IPS DF 6.9 (cell line): ENCODE measurements at regions not wholly inside any gene's neighbourhood (a gene's known extent, or its start where the extent isn't known, plus 50 kb on each side); places are given as distances from the start of the nearest gene placed in this dataset.

Source experiments
- DNase-seq: peaks from one replicate; pipeline ENCODE4 v3.0.0-alpha.2; 2013; ENCODE audit warnings: low read depth, low spot score
- H3K27ac ChIP-seq: one replicate; pipeline ENCODE4 v1.5.1; 2013; ENCODE audit warnings: low read length, control low read depth
- H3K27me3 ChIP-seq: 2 replicates; pipeline ENCODE4 v1.6.1; 2013; ENCODE audit warnings: mild to moderate bottlenecking, low read length; ENCODE audit not compliant: control insufficient read depth, insufficient read depth
- H3K36me3 ChIP-seq: 2 replicates; pipeline ENCODE4 v1.6.1; 2013; ENCODE audit warnings: low read length; ENCODE audit not compliant: control insufficient read depth, insufficient read depth
- H3K4me1 ChIP-seq: 2 replicates; pipeline ENCODE4 v1.6.1; 2013; ENCODE audit warnings: low read length; ENCODE audit not compliant: control insufficient read depth, insufficient read depth
- H3K4me3 ChIP-seq: 2 replicates; pipeline ENCODE4 v1.5.1; 2013; ENCODE audit warnings: mild to moderate bottlenecking, low read length
- H3K9me3 ChIP-seq: 2 replicates; pipeline ENCODE4 v1.6.1; 2013; ENCODE audit warnings: low read length, inconsistent platforms; ENCODE audit not compliant: control insufficient read depth, insufficient read depth
- WGBS: extraction: QIAGEN DNeasy Blood & Tissue Kit; methylation state at CpG from one replicate; pipeline ENCODE4 v1.1.7; 2013; ENCODE audit warnings: mixed read lengths, missing lambda C conversion rate; ENCODE audit not compliant: insufficient read length, insufficient coverage; 5-methylcytosine and 5-hydroxymethylcytosine counted together

DNA sequence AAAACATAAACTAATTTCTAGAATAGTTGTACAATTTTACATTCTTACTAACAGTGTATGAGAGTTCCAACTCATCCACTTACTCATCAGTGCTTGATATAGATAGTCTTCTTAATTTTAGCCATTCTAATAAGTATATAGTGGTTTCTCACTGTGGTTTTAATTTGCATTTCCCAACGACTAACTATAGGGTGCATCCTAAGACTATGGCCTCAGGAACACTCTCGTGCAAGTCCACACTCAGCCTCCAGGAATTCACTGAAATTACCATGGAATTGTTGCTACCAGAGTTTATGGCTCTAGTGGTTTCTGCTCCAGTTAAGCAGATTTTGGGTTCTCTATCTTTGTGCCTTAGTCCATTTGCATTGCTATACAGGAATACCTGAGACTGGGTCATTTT, 60.1 kb upstream of the GUCY1A2 start:
- Histone ChIP-seq H3K36me3 (no peaks in the 10 kb centered on the region), H3K27ac (no peak overlapping the region), H3K27me3 (no peaks in the 10 kb centered on the region), H3K4me3 (no peak overlapping the region), H3K4me1 (no peaks in the 10 kb centered on the region), H3K9me3 (peaks cover 1% of the 10 kb centered on the region; the same call in 1 of the 2 replicates)
- no CpG with 5 or more reads among the region's 2 CpGs for WGBS
- DNase-seq = no peak

DNA sequence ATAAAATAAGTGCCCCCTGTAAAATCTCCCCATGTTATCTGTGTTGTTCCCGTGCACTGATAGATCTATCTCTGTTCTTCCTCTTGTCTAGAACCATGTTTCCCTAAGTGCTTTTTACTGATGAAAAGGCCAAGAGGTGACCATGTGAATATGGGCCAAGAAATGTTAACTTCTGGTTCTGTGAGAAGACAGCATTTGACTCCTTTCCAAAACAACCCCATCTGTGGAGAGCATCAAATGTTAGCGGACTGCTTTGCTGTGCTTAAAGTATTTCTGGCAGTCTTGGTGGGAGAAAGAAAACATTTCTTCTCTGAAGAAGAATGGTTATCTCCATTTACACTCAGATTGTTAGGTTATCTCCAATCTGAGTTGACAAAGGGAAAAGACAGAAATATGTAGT, 58.6 kb upstream of the GUCY1A2 start:
- DNase-seq = no peak
- H3K27ac ChIP-seq = no peak overlapping the region
- H3K4me1 ChIP-seq = no peaks in the 10 kb centered on the region
- no peak overlapping the region for H3K4me3 ChIP-seq
- no peaks in the 10 kb centered on the region for H3K27me3 ChIP-seq
- no peaks in the 10 kb centered on the region for H3K36me3 ChIP-seq
- no CpG with 5 or more reads among the region's 2 CpGs for WGBS
- H3K9me3 ChIP-seq = peaks cover under 1% of the 10 kb centered on the region; the same call in 1 of the 2 replicates

DNA sequence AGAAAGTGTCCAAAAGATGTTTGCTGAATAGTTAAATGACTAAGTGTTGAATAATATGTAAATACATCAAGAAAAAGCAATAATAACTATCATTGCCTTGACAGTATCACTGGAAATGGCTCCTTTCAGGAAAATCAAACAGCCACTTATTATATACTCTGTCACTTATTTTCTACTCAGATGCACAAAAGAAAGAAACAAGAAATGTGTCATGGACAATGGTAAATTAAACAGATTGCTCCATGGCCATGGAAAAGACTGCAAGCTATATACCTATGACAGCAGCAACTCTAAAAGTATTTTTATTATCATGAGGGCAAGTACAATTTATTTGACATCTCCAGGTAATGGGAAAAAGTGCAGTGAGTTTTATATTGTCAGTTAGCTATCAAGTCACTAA, 52.9 kb upstream of the GUCY1A2 start:
- Histone ChIP-seq H3K9me3 (no peaks in the 10 kb centered on the region), H3K4me1 (no peaks in the 10 kb centered on the region), H3K4me3 (no peak overlapping the region), H3K27me3 (no peaks in the 10 kb centered on the region), H3K36me3 (no peaks in the 10 kb centered on the region), H3K27ac (no peak overlapping the region)
- DNase-seq = no peak
